GM13977 (cell line): ENCODE measurements at regions not wholly inside any gene's neighbourhood (a gene's known extent, or its start where the extent isn't known, plus 50 kb on each side); places are given as distances from the start of the nearest gene placed in this dataset.

Experiments used
- DNase-seq: peaks from one replicate; pipeline ENCODE4 v3.0.0; 2012; ENCODE audit warnings: low spot score
- CTCF ChIP-seq: IDR thresholded peaks from 2 replicates; pipeline ENCODE4 v1.5.1; 2012; ENCODE audit warnings: mild to moderate bottlenecking, control low read depth; ENCODE audit not compliant: insufficient read depth; ENCODE audit errors: extremely low read depth, missing control alignments
- in situ Hi-C: fragments of 300-500 bp; cut with MboI; formaldehyde crosslinking; loops from one replicate; pipeline ENCODE4 v1.12.0; 2022; ENCODE audit warnings: low sequenced_read_pairs, low pct_unique_long_range_greater_than_20kb, mixed read lengths, inconsistent platforms; ENCODE audit not compliant: unreplicated experiment

GRCh38 chr3:5840056-5840455, 652.5 kb downstream of the EDEM1 start:
- no peak for TF ChIP-seq CTCF
- DNase-seq, result no peak
- in situ Hi-C loops, result no loop called here

GRCh38 chr3:5841599-5841998, 654.1 kb downstream of the EDEM1 start:
- TF ChIP-seq CTCF, result no peak
- in situ Hi-C loops, result no loop called here
- DNase-seq, result no peak

- in situ Hi-C loops, result no loop called here
- TF ChIP-seq CTCF, result no peak
- no peak for DNase-seq
These were observed 658.8 kb downstream of the EDEM1 start for GRCh38 chr3:5846261-5846660.

GRCh38 chr3:5861151-5861550, 673.6 kb downstream of the EDEM1 start:
- no peak for DNase-seq
- TF ChIP-seq CTCF, result no peak
- in situ Hi-C loops, result no loop called here

- no peak for TF ChIP-seq CTCF
- no peak for DNase-seq
- in situ Hi-C loops, result no loop called here
These were observed 687.4 kb downstream of the EDEM1 start for GRCh38 chr3:5874931-5875341.

- TF ChIP-seq CTCF, result no peak
- no peak for DNase-seq
- in situ Hi-C loops, result no loop called here
These were observed 701.3 kb downstream of the EDEM1 start for GRCh38 chr3:5888851-5889250.

- no peak for DNase-seq
- in situ Hi-C loops, result no loop called here
- no peak for TF ChIP-seq CTCF
These were observed 701.9 kb downstream of the EDEM1 start for GRCh38 chr3:5889374-5889773.
